Central memory CD8-positive, alpha-beta T cell (primary cell): ENCODE measurements at regions not wholly inside any gene's neighbourhood (a gene's known extent, or its start where the extent isn't known, plus 50 kb on each side); places are given as distances from the start of the nearest gene placed in this dataset.
"Not testable (repeated sequence)": the region's sequence is repeated elsewhere in the genome, so short reads cannot be mapped to it uniquely, and the experiment has no call there.

Source experiments
- ATAC-seq: fragments of 150-1000 bp; cut with Tn5 transposase; replicated peaks from 2 replicates; pipeline ENCODE4 v1.10.0; 2022; ENCODE audit warnings: mild to moderate bottlenecking, moderate FRiP score, moderate number of reproducible peaks; ENCODE audit not compliant: poor library complexity, severe bottlenecking; ENCODE audit errors: extremely low read depth
- DNase-seq, 2 donors: peaks; one replicate each; pipeline ENCODE4 v3.0.0; 2021; ENCODE audit warnings: low spot score in 2 of 2
- H3K27ac Mint-ChIP-seq: one replicate; pipeline ENCODE4 v1.8.0; 2022; ENCODE audit warnings: low read depth, mild to moderate bottlenecking, moderate library complexity, mixed read lengths
- H3K27me3 Mint-ChIP-seq: one replicate; pipeline ENCODE4 v1.8.0; 2022; ENCODE audit warnings: mixed read lengths
- H3K36me3 Mint-ChIP-seq: one replicate; pipeline ENCODE4 v1.8.0; 2022; ENCODE audit warnings: mild to moderate bottlenecking, moderate library complexity, mixed read lengths; ENCODE audit not compliant: insufficient read depth
- H3K4me1 Mint-ChIP-seq: one replicate; pipeline ENCODE4 v1.8.0; 2022; ENCODE audit warnings: mixed read lengths
- H3K4me3 Mint-ChIP-seq: one replicate; pipeline ENCODE4 v1.8.0; 2022; ENCODE audit warnings: mild to moderate bottlenecking, moderate library complexity, mixed read lengths
- H3K9me3 Mint-ChIP-seq: one replicate; pipeline ENCODE4 v1.8.0; 2022; ENCODE audit warnings: mixed read lengths

DNA sequence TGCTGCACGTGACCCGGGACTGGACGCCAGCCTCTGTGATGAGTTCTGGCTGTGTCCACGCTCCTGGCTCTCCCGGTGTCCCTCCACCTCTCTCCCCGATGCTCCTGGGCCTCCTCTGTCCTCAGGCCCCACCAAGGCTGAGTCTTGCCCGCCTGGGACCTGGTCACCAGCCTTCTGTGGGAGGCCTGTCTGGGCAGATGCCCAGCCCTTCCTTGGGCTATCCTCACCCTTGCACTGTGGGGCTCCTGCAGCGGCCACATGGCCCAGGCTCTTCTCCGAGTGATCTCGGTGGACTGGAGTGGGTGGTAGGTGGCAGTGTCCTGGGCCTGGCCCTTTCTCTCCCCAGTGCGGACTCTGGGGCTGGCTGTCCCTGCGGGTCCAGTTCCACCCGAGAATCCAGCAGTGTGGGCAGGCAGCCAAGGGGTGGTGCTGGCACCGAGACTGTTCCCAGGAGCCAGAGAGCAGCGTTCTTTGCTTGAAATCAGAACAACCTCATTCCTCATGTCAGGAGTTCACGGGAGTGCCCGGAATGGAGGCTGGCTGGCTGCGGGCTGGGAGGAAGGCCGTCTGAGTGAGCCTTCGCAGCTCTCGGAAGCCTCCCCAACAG is 94.6 kb downstream of the TMEM121 start:
- DNase-seq, H3K4me3 Mint-ChIP-seq, ATAC-seq: not testable (repeated sequence)

DNA sequence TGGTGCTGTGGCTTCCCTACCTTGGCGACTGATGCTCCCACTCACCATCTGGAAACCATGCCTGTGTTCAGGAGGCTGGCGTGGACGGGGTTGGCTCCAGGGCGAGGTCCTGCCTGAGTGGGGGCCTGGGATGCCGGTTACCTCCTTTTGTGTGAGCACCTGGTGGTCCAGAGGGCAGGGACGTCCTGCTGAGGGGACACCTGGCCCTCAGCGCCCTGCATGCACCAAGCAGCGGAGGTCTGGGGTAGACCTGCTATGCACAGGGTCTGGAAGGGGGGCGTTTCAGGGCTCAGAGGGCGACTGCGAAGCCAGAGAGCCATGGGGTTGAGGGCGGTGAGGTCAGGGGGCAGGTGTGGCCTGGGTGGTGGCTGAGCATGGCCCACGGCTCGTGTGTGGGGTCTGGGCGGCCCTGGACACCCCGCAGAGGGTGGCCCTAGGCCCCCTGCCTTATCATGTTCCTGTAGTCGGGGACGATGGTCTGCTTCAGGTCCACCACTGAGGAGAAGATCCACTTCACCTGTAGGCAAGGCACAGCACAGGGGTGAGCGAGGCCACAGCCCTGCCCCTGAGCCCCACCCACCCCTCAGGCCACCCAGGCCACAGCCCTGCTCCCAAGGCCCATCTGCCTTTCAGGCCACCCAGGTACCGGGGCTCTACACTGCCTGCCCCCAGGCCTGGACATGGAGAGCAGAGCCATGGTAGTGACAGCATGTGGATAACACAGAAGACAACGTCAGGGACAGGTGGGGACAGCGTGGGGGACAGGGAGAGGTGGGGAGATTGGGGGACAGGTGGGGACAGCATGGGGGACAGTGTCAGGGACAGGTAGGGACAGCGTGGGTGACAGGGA is 95.3 kb downstream of the TMEM121 start:
- not testable (repeated sequence) for H3K9me3 Mint-ChIP-seq, DNase-seq, H3K27ac Mint-ChIP-seq, H3K36me3 Mint-ChIP-seq, H3K4me1 Mint-ChIP-seq, ATAC-seq, H3K4me3 Mint-ChIP-seq
- H3K27me3 Mint-ChIP-seq: peaks cover 18% of the 10 kb centered on the region

More for the DNA sequence above, 94.6 kb downstream of the TMEM121 start:
- not testable (repeated sequence) for H3K27ac Mint-ChIP-seq, H3K4me1 Mint-ChIP-seq, H3K9me3 Mint-ChIP-seq, H3K36me3 Mint-ChIP-seq
- H3K27me3 Mint-ChIP-seq: peaks cover 18% of the 10 kb centered on the region

- peaks cover 2% of the 10 kb centered on the region for H3K9me3 Mint-ChIP-seq
- ATAC-seq (no peak), DNase-seq (no peak)
- no peak overlapping the region for H3K4me3 Mint-ChIP-seq
- no peak overlapping the region for H3K27ac Mint-ChIP-seq
- peaks cover 18% of the 10 kb centered on the region for H3K27me3 Mint-ChIP-seq
- H3K36me3 Mint-ChIP-seq: no peaks in the 10 kb centered on the region
- no peaks in the 10 kb centered on the region for H3K4me1 Mint-ChIP-seq
Measured at GRCh38 chr14:105622329-105622955, 96.1 kb downstream of the TMEM121 start.

- H3K27ac Mint-ChIP-seq, H3K36me3 Mint-ChIP-seq, H3K9me3 Mint-ChIP-seq, H3K4me1 Mint-ChIP-seq, ATAC-seq, DNase-seq, H3K4me3 Mint-ChIP-seq: not testable (repeated sequence)
- peaks cover 23% of the 10 kb centered on the region for H3K27me3 Mint-ChIP-seq
Measured at GRCh38 chr14:105623178-105623577, 96.8 kb downstream of the TMEM121 start.

DNA sequence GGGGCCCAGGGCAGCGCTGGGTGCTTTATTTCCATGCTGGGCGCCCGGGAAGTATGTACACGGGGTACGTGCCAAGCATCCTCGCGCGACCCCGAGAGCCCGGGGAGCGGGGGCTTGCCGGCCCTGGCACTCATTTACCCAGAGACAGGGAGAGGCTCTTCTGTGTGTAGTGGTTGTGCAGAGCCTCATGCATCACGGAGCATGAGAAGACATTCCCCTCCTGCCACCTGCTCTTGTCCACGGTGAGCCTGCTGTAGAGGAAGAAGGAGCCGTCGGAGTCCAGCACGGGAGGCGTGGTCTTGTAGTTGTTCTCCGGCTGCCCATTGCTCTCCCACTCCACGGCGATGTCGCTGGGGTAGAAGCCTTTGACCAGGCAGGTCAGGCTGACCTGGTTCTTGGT is 98.0 kb downstream of the TMEM121 start:
- ATAC-seq, H3K36me3 Mint-ChIP-seq, H3K9me3 Mint-ChIP-seq, H3K4me3 Mint-ChIP-seq, H3K4me1 Mint-ChIP-seq, H3K27ac Mint-ChIP-seq: not testable (repeated sequence)
- H3K27me3 Mint-ChIP-seq: peaks cover 33% of the 10 kb centered on the region
- DNase-seq: peak in 1 of 2 donors; percentile 4

DNA sequence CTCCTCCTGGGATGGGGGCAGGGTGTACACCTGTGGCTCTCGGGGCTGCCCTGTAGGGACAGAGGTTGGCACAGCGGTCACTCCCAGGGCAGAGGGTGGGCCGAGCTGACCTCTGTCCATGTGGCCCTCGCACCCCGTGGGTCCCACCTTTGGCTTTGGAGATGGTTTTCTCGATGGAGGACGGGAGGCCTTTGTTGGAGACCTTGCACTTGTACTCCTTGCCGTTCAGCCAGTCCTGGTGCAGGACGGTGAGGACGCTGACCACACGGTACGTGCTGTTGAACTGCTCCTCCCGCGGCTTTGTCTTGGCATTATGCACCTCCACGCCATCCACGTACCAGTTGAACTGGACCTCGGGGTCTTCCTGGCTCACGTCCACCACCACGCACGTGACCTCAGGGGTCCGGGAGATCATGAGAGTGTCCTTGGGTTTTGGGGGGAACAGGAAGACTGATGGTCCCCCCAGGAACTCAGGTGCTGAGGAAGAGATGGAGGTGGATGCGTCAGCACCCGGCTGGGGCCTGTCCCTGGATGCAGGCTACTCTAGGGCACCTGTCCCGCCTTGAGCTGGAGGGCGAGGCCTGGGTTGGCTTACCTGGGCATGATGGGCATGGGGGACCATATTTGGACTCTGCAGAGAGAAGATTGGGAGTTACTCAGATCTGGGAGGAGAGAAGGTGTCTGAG is 98.5 kb downstream of the TMEM121 start:
- not testable (repeated sequence) for H3K27ac Mint-ChIP-seq, H3K36me3 Mint-ChIP-seq, H3K4me1 Mint-ChIP-seq, H3K9me3 Mint-ChIP-seq, H3K4me3 Mint-ChIP-seq, ATAC-seq
- H3K27me3 Mint-ChIP-seq: peaks cover 39% of the 10 kb centered on the region
- DNase-seq: peak; percentile 9

GRCh38 chr14:105625448-105625847 is 99.1 kb downstream of the TMEM121 start:
- not testable (repeated sequence) for H3K4me1 Mint-ChIP-seq, H3K27ac Mint-ChIP-seq, H3K9me3 Mint-ChIP-seq, ATAC-seq, H3K36me3 Mint-ChIP-seq, H3K4me3 Mint-ChIP-seq, DNase-seq
- peaks cover 43% of the 10 kb centered on the region for H3K27me3 Mint-ChIP-seq

DNA sequence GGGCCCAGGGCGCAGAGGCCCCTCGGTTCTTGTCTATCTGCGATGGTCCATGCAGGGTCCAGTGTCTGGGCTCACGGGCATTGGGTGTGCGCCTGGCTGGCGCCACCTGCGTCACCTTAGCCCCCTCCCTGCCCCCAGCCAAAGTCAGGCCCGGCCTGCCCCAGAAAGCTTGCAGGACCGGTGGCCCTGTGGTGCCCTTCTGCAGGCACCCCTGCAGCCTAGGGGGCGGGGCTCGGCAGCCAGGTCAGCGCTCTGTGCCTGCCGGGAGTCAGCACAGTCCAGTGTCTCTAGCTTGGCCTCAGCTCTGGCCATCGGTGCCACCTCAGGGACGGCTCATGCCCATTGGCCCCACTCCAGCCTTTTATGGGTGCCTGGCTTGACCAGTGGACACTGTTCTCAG is 99.7 kb downstream of the TMEM121 start:
- not testable (repeated sequence) for H3K27ac Mint-ChIP-seq, H3K9me3 Mint-ChIP-seq, H3K4me1 Mint-ChIP-seq, H3K4me3 Mint-ChIP-seq, H3K36me3 Mint-ChIP-seq, ATAC-seq, DNase-seq
- peaks cover 43% of the 10 kb centered on the region for H3K27me3 Mint-ChIP-seq

DNA sequence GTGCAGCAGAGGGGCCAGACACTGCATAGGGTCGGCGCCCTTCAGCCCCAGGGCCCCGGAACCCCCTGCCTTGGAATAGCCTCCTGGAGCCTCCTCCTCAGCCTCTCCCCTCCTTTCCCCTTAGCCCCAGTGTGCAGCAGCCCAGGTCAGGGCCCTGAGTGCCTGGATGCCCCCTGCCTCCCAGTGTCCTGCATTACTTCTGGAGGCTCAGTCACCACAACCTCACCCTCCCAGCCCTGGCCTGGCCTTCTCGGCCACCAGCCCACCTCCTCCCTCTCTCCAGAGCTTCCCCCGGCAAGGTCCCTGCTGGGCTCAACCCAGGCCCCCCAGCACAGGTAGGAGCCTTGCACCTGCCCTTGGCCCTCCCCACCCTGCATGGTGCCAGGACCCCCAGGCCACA is 100.3 kb downstream of the TMEM121 start:
- H3K4me3 Mint-ChIP-seq, H3K36me3 Mint-ChIP-seq, DNase-seq, H3K27ac Mint-ChIP-seq, ATAC-seq, H3K9me3 Mint-ChIP-seq, H3K4me1 Mint-ChIP-seq: not testable (repeated sequence)
- peaks cover 47% of the 10 kb centered on the region for H3K27me3 Mint-ChIP-seq

DNA sequence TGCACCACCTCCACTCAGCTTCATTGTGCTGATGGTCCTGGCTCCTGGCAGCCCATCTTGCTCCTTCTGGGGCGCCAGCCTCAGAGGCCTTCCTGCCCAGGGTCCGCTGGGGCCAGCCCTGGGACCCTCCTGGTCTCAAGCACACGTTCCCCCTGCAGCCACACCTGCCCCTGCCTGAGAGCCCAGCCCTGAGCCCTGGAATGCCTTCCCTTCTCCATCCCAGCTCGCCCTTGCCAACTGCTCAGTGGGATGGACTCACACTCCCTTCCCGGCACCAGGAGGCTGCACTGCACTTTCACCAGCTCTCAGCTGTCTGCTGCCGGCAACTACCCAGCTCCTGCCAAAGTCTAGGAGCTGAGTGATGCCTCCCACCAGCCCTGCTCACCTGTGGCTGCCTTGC is 100.9 kb downstream of the TMEM121 start:
- ATAC-seq, DNase-seq, H3K4me1 Mint-ChIP-seq, H3K4me3 Mint-ChIP-seq, H3K27ac Mint-ChIP-seq, H3K9me3 Mint-ChIP-seq, H3K36me3 Mint-ChIP-seq: not testable (repeated sequence)
- peaks cover 53% of the 10 kb centered on the region for H3K27me3 Mint-ChIP-seq

DNA sequence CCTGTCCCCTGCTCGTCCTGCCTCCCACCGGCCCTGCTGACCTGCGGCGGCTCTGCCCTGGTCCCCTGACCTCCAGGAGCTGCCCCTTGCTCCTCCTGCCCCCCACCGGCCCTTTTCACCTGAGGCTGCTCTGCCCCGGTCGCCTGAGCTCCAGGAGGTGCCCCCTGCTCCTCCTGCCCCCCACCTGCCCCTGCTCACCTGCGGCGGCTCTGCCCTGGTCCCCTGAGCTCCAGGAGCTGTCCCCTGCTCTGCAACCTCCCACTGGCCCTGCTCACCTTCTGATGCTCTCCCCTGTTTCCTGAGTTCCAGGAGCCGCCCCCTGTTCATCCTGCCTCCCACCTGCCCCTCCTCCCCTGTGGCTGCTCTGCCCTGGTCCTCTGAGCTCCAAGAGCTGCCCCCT is 101.3 kb downstream of the TMEM121 start:
- H3K9me3 Mint-ChIP-seq: peaks cover 12% of the 10 kb centered on the region
- H3K27me3 Mint-ChIP-seq: peaks cover 54% of the 10 kb centered on the region
- H3K4me3 Mint-ChIP-seq: no peak overlapping the region
- DNase-seq (no peak), ATAC-seq (no peak)
- no peak overlapping the region for H3K27ac Mint-ChIP-seq
- H3K4me1 Mint-ChIP-seq: peaks cover 5% of the 10 kb centered on the region
- H3K36me3 Mint-ChIP-seq: no peaks in the 10 kb centered on the region

DNA sequence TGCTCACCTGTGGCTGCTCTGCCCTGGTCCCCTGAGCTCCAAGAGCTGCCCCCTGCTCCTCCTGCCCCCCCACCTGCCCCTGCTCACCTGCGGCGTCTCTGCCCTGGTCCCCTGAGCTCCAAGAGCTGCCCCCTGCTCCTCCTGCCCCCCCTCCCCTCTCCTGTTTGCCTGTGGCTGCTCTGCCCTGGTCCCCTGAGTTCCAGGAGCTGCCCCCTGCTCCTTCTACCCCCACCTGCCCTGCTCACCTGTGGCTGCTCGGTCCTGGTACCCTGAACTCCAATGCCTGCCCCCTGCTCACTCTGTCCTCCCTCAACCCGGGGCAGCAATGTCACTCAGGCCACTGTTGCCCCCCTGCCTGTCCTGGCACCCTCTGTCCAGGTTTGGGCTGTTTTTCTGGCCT is 101.7 kb downstream of the TMEM121 start:
- not testable (repeated sequence) for H3K4me3 Mint-ChIP-seq, ATAC-seq, DNase-seq, H3K27ac Mint-ChIP-seq, H3K36me3 Mint-ChIP-seq, H3K4me1 Mint-ChIP-seq
- H3K27me3 Mint-ChIP-seq: peaks cover 54% of the 10 kb centered on the region
- H3K9me3 Mint-ChIP-seq: peaks cover 12% of the 10 kb centered on the region
